AG08396 (cell line): ENCODE measurements at regions not wholly inside any gene's neighbourhood (a gene's known extent, or its start where the extent isn't known, plus 50 kb on each side); places are given as distances from the start of the nearest gene placed in this dataset.
"Not testable (repeated sequence)": the region's sequence is repeated elsewhere in the genome, so short reads cannot be mapped to it uniquely, and the experiment has no call there.

Experiments
- DNase-seq: peaks from one replicate; pipeline ENCODE4 v3.0.0; 2012; ENCODE audit warnings: low spot score, mixed read lengths

GRCh38 chr6:144395014-144395413 lies 109.9 kb downstream of the UTRN start:
- DNase-seq, result no peak

GRCh38 chr6:144395826-144396225 lies 110.7 kb downstream of the UTRN start:
- DNase-seq, result no peak

GRCh38 chr6:144397141-144397540 lies 112.0 kb downstream of the UTRN start:
- DNase-seq, result no peak

- DNase-seq, result no peak
Observed at GRCh38 chr6:144400321-144400720, 115.2 kb downstream of the UTRN start.

- DNase-seq, result no peak
Observed at GRCh38 chr6:144401736-144402733, 116.9 kb downstream of the UTRN start.

GRCh38 chr6:144402750-144403149 lies 117.6 kb downstream of the UTRN start:
- no peak for DNase-seq

- no peak for DNase-seq
Observed at GRCh38 chr6:144405163-144405562, 120.0 kb downstream of the UTRN start.

GRCh38 chr6:144406796-144407195 lies 121.7 kb downstream of the UTRN start:
- DNase-seq, result no peak

- DNase-seq, result no peak
Observed at GRCh38 chr6:144408161-144408560, 123.0 kb downstream of the UTRN start.

- no peak for DNase-seq
Observed at GRCh38 chr6:144410059-144410458, 124.9 kb downstream of the UTRN start.

- DNase-seq, result not testable (repeated sequence)
Observed at GRCh38 chr6:144410574-144410973, 125.4 kb downstream of the UTRN start.

GRCh38 chr6:144411531-144412165 lies 126.5 kb downstream of the UTRN start:
- no peak for DNase-seq

- no peak for DNase-seq
Observed at GRCh38 chr6:144413418-144413817, 128.3 kb downstream of the UTRN start.

GRCh38 chr6:144415014-144415413 lies 129.9 kb downstream of the UTRN start:
- DNase-seq, result peak; percentile 19

GRCh38 chr6:144415835-144416237 lies 130.7 kb downstream of the UTRN start:
- no peak for DNase-seq

GRCh38 chr6:144416244-144416643 lies 131.1 kb downstream of the UTRN start:
- DNase-seq, result no peak

- DNase-seq, result no peak
Observed at GRCh38 chr6:144416773-144417172, 131.6 kb downstream of the UTRN start.

- no peak for DNase-seq
Observed at GRCh38 chr6:144417681-144418080, 132.5 kb downstream of the UTRN start.

GRCh38 chr6:144418959-144419545 lies 133.9 kb downstream of the UTRN start:
- DNase-seq, result no peak

GRCh38 chr6:144423167-144423566 lies 138.0 kb downstream of the UTRN start:
- DNase-seq, result no peak

GRCh38 chr6:144429753-144430152 lies 144.6 kb downstream of the UTRN start:
- DNase-seq, result no peak

- not testable (repeated sequence) for DNase-seq
Observed at GRCh38 chr6:144433446-144433845, 148.3 kb downstream of the UTRN start.
